ENCODE measurements at regions not wholly inside any gene's neighbourhood (a gene's known extent, or its start where the extent isn't known, plus 50 kb on each side); places are given as distances from the start of the nearest gene placed in this dataset.

DNA sequence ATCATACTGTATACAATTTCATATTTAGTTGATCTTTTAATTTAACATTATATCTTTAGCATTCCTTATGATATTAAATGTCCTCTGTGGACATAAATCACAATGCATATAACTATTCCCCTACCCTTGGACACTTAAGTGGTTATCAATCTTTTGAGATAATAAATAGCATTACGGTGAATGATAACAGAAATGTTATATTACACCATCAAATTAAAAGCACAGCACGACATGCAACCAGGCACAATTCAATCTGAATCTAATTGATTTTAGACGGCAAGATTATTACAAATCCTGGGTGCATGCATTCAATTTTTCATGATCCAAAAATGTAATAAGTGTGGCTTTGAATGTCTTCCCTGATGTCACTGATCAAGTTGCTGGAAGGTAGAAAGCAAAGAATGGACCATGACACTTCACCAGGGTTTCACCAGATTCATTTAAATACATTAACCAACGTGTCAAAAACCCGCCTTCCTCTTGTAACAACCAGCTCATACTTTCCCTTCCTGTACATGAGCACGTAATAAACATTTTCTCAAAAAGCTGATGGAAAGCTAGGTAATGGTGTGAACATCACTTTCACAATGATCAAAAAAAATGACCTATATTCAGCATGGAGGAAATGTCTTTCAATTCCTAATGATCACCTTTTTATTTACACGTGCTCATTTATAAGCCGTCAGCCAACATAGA, 513.7 kb upstream of the ID2 start:
- DNase-seq (ENCODE audit: low read depth in 1 of 2, low spot score in 1 of 2): no peak
- in situ Hi-C loops (cut with HindIII; ENCODE audit: low pct_unique_long_range_greater_than_20kb, low sequenced_read_pairs): no loop called here
- TF ChIP-seq JUND (IDR thresholded peaks at IDR 0.05; ENCODE audit: low read depth): no peak

DNA sequence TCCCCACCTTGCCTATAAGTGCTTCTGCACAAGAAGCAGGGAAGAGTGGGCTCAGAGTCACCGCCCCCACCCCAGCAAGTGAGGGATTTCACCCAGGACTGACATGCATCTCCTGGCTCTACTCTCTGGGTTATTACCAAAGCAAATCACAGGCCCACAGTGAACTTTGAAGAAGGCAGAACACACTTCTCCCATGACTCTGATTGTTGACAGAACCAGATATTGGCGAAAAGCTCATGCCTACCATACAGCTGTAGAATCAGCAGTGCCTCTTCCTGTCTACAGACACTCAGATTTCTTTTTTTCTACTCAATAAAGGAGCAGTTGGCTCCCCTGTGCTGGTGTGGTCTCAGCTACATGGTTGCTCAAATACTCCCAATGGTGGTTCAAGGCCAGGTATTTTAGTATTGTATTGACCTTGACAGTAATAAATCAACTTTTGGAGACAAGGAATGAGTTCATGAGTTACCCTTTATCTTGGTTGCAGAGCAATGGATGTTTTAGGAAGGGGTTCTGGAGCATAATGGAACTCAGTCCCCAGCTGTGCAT, 512.9 kb upstream of the ID2 start:
- no peak for DNase-seq (ENCODE audit: low read depth in 1 of 2, low spot score in 1 of 2)
- in situ Hi-C loops (cut with HindIII; ENCODE audit: low pct_unique_long_range_greater_than_20kb, low sequenced_read_pairs): no loop called here

GRCh38 chr2:8169443-8169842, 512.4 kb upstream of the ID2 start:
- in situ Hi-C loops (cut with HindIII; ENCODE audit: low pct_unique_long_range_greater_than_20kb, low sequenced_read_pairs): no loop called here
- DNase-seq (ENCODE audit: low read depth in 1 of 2, low spot score in 1 of 2): no peak
- no peak for TF ChIP-seq JUND (IDR thresholded peaks at IDR 0.05; ENCODE audit: low read depth)

More for the DNA sequence above, 512.9 kb upstream of the ID2 start:
- no peak for TF ChIP-seq JUND (IDR thresholded peaks at IDR 0.05; ENCODE audit: low read depth)

DNA sequence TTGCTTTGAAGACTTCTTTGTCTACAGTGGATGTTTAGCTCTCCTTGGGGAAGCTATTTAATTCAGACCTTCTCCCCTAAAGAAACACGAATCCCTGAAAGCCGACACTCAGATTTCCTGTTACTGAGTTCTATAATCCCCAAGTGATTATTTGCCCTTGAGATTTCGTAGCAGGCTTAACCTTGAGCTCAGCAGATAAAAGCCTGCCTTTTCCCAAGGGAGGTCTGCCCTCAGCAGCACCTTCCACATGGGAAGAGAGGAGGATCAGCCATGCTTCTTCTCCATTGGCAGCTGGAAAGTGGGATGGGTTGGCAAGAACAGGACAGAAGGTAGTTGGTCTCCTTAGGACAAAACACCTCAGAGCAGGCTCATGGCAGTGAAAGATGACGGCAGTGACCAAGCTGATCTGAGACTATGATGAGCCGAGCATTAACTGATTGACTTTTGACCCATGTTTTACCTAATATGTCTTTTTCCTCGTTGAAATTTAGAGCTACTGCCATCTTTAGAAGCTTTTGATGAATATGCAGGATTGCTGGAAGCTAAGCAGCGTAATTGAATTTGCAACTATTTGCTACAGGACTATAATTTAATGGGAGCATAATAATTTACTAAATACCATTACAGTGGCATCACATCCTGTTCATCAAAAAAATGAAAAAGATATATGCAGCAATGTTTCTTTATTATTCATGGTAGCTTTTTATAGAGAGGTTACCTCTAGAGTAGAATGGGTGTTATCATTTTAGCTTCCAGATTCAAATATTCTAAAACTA, 511.1 kb upstream of the ID2 start:
- no peak for DNase-seq (ENCODE audit: low read depth in 1 of 2, low spot score in 1 of 2)
- no peak for TF ChIP-seq JUND (IDR thresholded peaks at IDR 0.05; ENCODE audit: low read depth)
- in situ Hi-C loops (cut with HindIII; ENCODE audit: low pct_unique_long_range_greater_than_20kb, low sequenced_read_pairs): no loop called here

DNA sequence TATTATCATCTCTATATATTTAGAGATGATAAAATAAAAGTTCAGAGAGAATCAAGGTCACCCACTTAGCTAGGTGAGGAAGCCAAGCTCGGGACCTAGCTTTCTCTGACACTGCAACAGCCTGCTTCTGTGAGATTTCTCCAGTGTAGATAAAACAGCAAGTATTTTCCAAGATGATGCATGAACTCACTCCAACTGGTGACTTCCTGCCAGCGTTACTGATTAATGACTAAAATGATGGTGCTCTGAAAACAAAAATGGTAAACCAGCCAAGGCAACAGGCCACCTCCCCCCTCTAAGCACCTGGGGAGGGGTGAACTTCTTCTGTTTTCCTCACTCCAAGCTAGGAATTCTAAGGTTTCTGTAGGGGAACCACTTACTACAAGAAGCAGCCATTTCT, 510.2 kb upstream of the ID2 start:
- in situ Hi-C loops (cut with HindIII; ENCODE audit: low pct_unique_long_range_greater_than_20kb, low sequenced_read_pairs): no loop called here
- DNase-seq (ENCODE audit: low read depth in 1 of 2, low spot score in 1 of 2): no peak
- no peak for TF ChIP-seq JUND (IDR thresholded peaks at IDR 0.05; ENCODE audit: low read depth)

GRCh38 chr2:8172661-8173060, 509.2 kb upstream of the ID2 start:
- in situ Hi-C loops (cut with HindIII; ENCODE audit: low pct_unique_long_range_greater_than_20kb, low sequenced_read_pairs): no loop called here
- no peak for DNase-seq (ENCODE audit: low read depth in 1 of 2, low spot score in 1 of 2)
- no peak for TF ChIP-seq JUND (IDR thresholded peaks at IDR 0.05; ENCODE audit: low read depth)

GRCh38 chr2:8174641-8175257, 507.1 kb upstream of the ID2 start:
- DNase-seq (ENCODE audit: low read depth in 1 of 2, low spot score in 1 of 2): no peak
- in situ Hi-C loops (cut with HindIII; ENCODE audit: low pct_unique_long_range_greater_than_20kb, low sequenced_read_pairs): no loop called here
- TF ChIP-seq JUND (IDR thresholded peaks at IDR 0.05; ENCODE audit: low read depth): no peak

- TF ChIP-seq JUND (IDR thresholded peaks at IDR 0.05; ENCODE audit: low read depth): no peak
- in situ Hi-C loops (cut with HindIII; ENCODE audit: low pct_unique_long_range_greater_than_20kb, low sequenced_read_pairs): no loop called here
- DNase-seq (ENCODE audit: low read depth in 1 of 2, low spot score in 1 of 2): no peak
Observed at GRCh38 chr2:8176887-8177286, 505.0 kb upstream of the ID2 start.

- TF ChIP-seq JUND (IDR thresholded peaks at IDR 0.05; ENCODE audit: low read depth): no peak
Observed at GRCh38 chr2:8177566-8177965, 504.3 kb upstream of the ID2 start.

DNA sequence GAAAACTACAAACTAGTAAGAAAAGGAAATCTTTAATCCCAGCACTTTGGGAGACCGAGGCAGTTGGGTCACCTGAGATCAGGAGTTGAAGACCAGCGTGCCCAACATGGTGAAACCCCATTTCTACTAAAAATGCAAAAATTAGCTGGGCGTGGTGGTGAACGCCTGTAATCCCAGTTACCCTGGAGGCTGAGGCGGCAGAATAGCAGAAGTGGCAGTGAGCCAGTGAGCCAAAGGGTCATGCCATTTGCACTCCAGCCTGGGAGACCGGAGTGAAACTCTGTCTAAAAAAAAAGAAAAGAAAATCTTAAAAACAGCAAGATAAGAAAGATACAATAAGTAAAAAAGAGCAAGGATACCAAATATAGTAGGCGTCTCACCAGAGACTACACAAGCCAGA, 502.9 kb upstream of the ID2 start:
- no peak for DNase-seq (ENCODE audit: low read depth in 1 of 2, low spot score in 1 of 2)
- in situ Hi-C loops (cut with HindIII; ENCODE audit: low pct_unique_long_range_greater_than_20kb, low sequenced_read_pairs): no loop called here
- no peak for TF ChIP-seq JUND (IDR thresholded peaks at IDR 0.05; ENCODE audit: low read depth)

More at GRCh38 chr2:8177566-8177965, 504.3 kb upstream of the ID2 start:
- in situ Hi-C loops (cut with HindIII; ENCODE audit: low pct_unique_long_range_greater_than_20kb, low sequenced_read_pairs): no loop called here
- no peak for DNase-seq (ENCODE audit: low read depth in 1 of 2, low spot score in 1 of 2)

DNA sequence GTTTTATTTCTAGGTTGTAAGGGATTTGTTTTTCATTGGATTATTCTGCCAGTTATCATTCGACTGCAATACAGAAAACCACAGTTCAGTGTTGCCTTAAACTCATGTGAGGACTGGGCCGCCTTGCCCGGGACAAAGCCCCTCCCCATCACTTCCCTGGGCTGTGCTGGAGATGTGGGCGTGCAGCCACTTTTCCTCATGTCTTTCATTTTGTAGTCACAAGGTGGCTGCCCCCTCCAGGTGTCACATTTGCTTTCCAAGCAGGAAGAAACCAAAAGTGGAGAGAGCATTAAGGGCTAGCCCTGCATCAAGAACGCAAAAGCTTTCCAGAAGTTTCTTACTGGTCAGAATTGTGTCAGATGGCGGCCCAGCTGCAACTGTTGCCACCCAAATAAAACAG, 492.5 kb upstream of the ID2 start:
- TF ChIP-seq JUND (IDR thresholded peaks at IDR 0.05; ENCODE audit: low read depth): no peak
- in situ Hi-C loops (cut with HindIII; ENCODE audit: low pct_unique_long_range_greater_than_20kb, low sequenced_read_pairs): no loop called here
- DNase-seq (ENCODE audit: low read depth in 1 of 2, low spot score in 1 of 2): peak in 1 of 2 experiments; percentile 13

GRCh38 chr2:8190279-8190678, 491.6 kb upstream of the ID2 start:
- in situ Hi-C loops (cut with HindIII; ENCODE audit: low pct_unique_long_range_greater_than_20kb, low sequenced_read_pairs): no loop called here
- TF ChIP-seq JUND (IDR thresholded peaks at IDR 0.05; ENCODE audit: low read depth): no peak
- DNase-seq (ENCODE audit: low read depth in 1 of 2, low spot score in 1 of 2): no peak

DNA sequence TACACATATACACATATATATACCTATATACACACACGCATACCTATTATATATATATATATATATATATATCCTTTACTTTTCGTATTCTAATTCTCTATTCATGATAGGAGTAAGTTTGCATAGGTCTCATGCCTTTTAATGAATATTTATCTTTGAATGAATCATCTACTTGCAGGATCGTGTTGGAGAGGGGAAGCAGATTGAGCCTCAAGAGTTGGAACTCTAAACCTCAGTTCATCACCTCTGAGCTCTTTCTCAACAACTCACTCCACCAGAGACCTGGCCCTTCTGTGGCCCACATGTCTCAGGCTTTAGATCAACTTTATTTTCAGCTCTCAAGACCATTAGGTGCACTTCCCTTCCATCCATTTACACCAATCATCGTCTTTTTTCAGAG, 490.4 kb upstream of the ID2 start:
- in situ Hi-C loops (cut with HindIII; ENCODE audit: low pct_unique_long_range_greater_than_20kb, low sequenced_read_pairs): no loop called here
- no peak for TF ChIP-seq JUND (IDR thresholded peaks at IDR 0.05; ENCODE audit: low read depth)
- DNase-seq (ENCODE audit: low read depth in 1 of 2, low spot score in 1 of 2): no peak

Measured in T47D (cell line).